Limb (tissue), 2 donors: ENCODE measurements at regions not wholly inside any gene's neighbourhood (a gene's known extent, or its start where the extent isn't known, plus 50 kb on each side); places are given as distances from the start of the nearest gene placed in this dataset.

Experiments
- DNase-seq, 2 donors: peaks; one replicate each; pipeline ENCODE4 v3.0.0-alpha.2; 2016; ENCODE audit errors: extremely low spot score in 2 of 2

DNA sequence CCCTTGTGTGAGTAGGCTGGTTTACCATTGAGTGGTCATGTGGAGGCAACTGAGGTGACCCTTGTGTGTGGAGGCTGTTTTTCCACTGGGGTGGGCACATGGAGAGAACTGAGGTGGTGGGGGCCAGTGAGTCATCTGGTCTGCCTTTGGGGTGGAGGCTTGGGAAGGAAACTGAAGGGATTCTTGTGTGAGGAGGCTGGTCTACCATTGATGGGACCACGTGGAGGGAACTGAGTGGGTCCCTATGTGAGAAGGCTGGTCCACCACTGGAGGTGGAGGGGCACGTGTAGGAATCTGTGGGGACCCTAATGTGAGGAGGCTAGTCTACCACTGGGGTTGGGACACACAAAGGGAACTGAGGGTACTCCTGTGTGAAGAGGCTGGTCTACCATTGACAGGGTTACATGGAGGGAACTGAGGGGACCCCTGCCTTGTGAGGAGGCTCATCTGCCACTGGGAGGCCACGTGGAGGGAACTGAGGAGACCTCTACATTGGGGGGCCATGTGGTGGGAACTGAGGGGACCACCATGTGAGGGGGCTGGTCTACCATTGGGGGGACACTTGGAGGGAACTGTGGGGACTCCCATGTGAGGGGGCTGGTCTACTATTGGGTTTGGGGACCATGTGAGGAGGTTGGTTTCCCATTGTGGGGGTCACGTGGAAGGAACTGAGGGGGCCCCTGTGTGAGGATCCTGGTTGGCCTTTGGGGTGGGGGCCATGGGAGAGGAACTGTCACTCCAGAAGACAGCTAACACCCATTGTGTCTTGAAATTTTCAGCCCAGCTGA lies 164.5 kb downstream of the WNT7A start:
- DNase-seq = peak in 1 of 2 donors; percentile 11

DNA sequence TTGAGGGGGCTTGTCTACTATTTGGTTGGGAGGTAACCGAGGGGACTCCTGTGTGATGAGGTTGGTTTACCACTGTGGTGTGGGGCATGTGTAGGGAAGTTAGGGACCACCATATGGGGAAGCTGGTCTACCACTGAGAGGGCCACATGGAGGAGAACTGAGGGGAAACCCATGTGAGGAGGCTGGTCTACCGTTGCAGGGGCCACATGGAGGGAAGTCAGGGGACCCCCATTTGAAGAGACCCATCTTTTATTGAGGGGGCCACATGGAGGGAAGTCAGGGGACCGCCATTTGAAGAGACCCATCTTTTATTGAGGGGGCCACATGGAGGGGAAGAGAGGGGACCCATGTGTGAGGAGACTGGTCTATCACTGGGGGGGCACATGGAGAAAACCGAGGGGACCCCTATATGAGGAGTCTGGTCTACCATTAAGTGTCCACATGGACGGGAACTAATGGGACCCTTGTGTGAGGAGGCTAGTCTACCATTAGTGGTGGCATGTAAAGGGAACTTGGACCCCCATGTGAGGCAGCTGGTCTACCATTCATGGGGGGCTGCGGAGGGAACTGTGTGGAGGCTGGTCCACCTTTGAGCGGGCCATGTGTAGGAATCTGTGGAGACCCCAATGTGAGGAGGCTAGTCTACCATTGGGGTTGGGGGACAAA lies 165.5 kb downstream of the FBLN2 start:
- DNase-seq = peak in 1 of 2 donors; percentile 8

DNA sequence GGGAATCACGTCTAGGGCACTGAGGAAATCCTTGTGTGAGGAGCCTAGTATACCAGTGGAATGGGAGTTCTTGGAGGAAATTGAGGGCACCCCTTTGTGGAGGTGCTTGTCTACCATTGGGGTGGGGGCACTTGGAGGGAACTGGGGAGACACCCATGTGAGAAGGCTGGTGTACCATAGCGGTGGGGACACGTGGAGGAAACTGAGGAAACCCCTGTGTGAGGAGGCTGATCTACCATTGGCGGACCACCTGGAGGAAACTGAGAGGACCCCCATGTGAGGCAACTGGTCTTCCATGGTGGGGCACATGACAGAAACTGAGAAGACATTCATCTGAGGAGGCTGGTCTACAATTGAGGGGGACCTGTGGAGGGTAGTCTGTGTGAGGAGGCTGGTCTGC lies 164.5 kb downstream of the FBLN2 start:
- peak in 1 of 2 donors; percentile 9 for DNase-seq

DNA sequence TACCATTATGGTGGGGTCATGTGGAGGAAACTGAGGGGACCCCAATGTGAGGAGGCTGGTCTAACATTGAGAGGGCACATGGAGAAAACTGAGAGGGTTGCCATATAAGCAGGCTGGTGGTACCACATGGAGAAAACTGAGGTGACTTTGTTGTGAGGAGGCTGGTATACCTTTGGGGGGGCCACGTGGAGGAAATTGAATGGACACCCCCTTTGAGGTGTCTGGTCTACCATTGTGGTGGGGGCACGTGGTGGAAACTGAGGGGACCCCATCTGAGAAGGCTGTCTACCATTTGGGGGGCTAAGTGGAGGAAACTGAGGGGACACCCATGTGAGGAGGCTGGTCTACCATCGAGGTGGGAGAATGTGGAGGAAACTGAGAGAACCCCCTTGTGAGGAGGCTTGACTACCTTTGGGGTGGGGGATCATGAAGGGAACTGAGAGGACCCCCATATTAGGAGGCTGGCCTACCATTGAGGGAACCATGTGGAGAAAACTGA lies 163.8 kb downstream of the FBLN2 start:
- DNase-seq = peak in 1 of 2 donors; percentile 2

DNA sequence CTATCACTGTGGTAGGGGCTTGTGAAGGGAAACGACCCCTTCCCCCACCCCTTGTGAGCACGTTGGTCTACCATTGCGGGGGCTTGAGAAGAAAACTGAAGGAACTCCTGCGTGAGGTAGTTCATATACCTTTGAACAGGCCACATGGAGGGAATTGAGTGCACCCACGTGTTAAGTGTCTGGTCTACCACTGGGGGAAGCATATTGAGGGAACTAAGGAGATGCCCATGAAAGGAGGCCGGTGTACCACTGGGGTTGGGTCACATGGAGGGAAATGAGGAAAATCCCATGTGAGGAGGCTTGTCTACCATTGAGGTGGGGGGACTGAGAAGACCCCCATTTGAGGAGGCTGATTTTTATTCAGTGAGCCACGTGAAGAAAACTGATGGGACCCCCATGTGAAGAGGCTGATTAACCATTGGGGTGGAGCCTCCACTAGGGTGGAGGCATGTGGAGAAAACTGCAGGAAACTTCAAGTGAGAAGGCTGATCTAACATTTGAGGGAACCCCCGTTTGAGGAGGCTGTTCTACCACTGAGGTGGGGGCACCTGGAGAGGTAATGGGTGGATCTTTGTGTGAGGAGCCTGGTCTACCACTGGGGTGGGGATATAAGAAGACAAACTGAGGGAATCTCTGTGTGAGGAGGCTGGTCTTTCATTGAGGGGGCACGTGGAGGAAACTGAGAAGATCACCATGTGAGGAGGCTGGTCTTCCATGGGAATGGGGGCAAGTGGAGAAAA lies 163.2 kb downstream of the FBLN2 start:
- DNase-seq = peak in 1 of 2 donors; percentile 4

DNA sequence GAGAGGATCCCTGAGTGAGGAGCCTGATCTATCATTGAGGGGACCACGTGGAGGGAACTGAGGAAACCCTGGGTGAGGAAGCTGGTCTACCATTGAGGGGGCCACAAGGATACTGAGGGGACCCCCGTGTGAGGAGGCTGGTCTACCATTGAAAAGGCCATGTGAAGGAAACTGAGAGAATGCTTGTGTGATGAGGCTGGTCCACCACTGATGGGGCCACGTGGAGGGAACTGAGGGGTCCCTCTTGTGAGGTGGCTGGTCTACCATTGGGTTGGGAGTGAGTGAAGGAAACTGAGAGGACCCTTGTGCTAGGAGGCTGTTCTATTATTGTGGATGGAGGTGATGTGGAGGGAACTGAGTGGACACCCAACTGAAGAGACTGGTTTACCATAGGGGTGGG lies 161.3 kb downstream of the FBLN2 start:
- DNase-seq = peak in 1 of 2 donors; percentile 0

DNA sequence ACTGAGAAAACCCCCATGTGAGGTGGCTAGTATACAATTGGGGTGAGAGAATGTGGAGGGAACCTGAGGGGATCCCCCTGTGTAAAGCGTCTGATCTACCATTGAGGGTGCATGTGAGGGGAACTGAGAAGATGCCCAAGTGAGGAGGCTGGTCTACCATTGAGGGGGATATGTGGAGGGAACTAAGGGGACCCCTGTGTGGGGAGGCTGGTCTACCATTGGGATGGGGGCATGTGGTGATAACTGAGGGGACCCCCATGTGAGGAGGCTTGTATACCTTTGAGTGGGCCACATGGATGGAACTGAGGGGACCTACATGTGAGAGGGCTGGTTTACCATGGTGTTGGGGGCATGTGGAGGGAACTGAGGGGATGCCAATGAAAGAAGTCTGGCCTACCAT lies 160.8 kb downstream of the FBLN2 start:
- DNase-seq = peak in 1 of 2 donors; percentile 10

DNA sequence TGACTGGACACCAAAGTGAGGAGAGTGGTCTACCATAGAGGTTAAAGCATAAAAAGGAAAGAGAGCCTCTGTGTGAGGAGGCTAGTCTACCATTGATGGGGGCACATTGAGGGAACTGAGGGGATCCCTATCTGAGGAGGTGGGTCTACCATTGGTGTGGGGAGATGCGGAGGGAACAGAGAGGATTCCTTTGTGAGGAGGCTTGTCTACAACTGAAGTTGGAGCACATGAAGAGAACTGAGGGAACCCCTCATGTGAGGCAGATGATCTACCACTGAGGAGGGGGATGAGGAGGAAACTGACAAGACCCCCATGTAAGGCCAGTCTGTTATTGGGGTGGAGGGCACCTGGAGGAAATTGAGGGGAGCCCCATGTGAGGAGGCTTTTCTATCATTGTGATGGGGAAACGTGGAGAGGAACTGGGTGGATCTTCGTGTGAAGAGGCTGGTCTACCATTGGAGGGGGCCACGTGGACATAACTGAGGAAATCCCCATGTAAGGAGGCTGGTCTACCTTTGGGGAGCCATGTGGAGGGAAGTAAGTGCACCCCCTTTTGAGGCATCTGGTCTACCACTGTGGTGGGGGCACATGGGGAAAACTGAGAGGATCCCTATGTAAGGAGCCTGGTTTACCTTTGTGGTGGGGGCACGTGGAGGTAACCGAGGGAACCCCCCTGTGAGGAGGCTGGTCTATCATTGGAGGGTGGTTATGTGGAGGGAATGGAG lies 160.1 kb downstream of the FBLN2 start:
- DNase-seq = peak in 1 of 2 donors; percentile 4

DNA sequence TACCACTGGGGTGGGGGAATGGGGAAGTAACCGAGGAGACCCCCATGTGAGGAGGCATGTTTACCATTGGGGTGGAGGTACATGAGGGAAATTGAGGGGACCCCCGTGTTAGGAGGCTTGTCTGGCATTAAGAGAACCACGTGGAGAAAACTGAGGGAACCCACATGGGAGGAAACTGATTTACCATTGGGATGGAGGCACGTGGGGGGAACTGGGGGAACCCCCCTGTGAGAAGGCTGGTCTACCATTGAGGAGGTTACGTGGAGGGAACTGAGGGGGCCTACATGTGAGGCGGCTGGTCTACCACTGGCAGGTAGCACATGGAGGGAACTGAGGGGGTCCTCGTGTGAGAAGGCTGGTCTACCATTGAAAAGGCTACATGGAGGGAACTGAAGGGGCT lies 159.4 kb downstream of the FBLN2 start:
- DNase-seq = peak in 1 of 2 donors; percentile 3

DNA sequence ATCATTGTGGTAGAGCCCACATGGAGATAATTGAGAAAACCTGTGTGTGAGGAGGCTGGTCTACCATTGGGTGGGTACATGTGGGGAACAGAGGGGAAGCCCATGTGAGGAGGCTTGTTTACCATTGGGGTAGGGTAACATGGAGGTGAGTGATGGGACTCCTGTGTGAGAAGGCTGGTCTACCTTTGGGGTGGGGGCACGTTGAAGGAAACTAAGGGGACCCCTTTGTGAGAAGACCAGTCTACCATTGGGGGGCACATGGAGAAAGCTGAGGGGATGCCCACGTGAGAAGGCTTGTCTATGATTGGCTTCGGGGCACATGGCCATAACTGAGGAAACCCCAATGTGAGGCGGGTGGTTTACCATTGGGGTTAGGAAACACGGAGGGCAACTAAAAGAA lies 158.5 kb downstream of the FBLN2 start:
- no peak for DNase-seq

DNA sequence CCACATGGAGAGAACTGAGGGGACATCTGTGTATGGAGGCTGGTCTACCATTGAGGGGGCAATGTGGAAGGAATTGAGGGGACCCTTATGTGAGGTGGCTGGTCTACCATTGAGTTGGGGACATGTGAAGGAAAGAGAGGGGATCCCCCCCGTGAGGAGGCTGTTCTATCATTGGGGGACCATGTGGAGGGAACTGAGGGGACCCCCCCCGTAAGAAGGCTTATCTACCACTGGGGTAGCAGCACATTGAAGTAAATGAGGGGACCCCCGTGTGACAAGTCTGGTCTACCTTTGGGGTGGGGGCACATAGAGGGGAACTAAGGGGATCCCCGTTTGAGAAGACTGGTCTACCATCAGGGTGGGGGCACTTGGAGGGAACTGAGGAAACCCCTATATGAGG lies 158.0 kb downstream of the FBLN2 start:
- DNase-seq = peak in 1 of 2 donors; percentile 3

DNA sequence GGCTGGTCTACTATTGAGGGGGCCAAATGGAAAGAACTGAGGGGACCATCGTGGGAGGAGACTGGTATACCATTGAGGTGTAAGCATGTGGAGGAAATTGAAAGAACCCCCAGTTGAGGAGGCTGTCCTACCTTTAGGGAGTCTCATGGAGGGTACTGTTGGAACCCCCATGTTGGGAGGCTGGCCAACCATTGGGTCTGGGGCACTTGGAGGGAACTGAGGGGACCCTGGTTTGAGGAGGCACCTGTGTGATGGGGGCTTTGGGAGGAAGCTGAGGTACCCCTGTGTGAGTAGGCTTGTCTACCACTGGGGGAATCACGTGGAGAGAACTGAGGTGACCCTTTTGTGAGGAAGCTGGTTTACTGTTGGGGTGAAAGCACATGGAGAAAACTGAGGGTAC lies 157.5 kb downstream of the FBLN2 start:
- DNase-seq = peak in 1 of 2 donors; percentile 4

DNA sequence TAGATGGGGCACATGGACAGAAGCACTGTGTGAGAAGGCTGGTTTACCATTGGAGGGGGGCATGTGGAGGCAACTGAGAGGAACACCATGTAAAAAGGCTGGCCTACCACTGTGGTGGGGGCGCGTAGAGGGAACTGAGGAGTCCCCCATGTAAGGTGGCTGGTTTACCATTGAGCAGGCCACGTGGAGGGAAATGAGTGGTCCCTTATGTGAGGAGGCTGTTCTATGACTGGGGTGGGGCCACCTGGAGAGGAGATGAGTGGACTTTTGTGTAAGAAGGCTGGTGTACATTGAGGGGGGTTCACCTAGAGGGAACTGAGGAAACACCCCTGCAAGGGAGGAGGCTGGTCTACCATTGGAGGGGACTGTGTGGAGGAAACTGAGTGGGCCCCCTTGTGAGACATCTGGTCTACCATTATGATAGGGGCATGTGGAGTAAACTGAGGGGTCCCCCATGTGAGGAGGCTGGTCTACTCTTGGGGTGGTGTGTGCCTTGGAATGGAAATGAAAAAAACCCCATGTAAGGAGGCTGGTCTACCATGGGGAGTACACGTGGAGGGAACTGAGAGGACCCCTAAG lies 156.9 kb downstream of the FBLN2 start:
- peak in 1 of 2 donors; percentile 6 for DNase-seq

DNA sequence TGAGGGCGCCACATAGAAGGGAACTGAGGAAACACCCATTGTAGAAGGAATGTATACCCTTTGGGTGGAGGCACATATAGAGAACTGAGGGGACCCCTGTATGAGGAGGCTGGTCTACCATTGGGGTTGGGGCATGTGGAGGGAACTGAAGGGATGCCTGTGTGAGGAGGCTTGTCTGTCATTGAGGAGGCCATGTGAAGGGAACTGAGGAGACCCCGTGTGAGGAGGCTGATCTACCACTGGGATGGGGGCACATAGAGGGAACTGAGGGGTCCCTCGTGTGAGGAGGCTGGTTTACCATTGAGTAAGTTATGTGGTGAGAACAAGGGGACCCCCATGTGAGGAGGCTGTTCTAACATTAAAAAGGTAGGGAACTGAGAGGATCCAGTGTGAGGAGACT lies 156.1 kb downstream of the FBLN2 start:
- DNase-seq = peak in 1 of 2 donors; percentile 0

DNA sequence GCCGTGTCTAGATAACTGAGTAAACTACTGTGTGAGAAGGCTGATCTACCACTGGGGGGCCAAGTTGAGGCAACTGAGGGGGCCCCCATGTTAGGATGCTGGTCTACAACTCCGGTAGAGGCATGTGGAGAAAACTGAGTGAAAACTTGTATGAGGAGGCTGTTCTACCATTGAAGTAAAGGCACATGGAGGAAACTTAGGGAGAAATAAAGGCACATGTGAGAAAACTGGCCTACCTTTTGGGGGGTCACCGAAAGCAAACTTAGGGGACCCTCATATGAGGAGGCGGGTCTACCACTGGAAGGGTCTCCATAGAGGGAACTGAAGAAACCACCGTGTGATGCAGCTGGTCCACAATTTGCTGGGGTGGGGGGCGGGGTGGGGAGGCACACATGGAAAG lies 155.2 kb downstream of the FBLN2 start:
- no peak for DNase-seq

DNA sequence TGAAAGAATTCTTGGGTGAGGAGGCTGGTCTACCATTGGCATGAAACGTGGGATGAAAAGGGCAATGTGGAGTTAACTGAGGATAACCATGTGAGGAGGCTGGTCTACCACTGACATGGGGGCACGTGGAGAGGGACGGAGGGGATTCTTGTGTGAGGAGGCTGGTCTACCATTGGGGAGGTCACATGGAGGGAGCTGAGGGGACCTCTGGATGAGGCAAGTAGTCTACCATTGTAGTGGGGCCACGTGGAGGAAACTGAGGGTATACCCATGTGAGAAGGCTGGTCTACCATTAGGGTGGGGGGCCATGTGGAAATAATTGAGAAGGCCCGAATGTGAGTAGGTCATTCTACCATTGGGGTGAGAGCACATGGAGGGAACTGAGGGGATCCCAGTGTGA lies 154.1 kb downstream of the FBLN2 start:
- DNase-seq = no peak

DNA sequence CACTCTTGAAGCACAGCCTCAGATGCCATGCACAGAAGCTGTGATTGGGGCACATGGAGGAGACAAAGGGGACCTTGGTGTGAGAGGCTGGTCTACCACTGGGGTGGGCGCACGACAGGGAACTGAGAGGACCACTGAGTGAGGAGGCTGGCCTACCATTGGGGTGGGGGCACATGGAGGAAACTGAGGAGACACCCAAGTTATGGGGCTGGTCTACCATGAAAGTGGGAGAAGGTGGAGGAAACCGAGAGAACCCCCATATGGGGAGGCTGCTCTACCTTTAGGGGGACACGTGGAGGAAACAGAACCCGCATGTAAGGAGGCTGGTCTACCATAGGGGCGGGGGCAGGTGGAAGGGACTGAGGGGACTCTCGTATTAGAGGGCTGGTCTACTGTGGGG lies 153.4 kb downstream of the FBLN2 start:
- DNase-seq = no peak

DNA sequence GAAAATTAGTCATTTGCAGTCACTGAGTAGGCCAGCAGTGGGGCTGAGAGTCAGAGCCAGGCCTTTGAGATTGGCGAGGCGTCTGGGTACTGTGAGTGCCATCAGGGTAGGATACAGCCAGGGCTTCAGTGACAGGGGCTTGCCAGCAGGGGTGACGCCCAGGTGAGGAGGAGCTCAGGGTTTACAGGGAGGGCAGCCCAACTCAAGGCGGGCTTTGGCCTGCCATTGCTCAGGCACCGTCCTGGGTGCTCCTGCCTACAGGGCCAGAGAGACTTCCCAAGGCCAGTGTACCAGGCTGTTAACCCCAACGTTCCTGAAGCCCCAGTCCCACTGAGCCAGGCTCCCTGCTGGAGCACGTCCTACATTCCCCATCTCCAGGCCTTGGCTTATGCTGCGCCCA lies 152.0 kb downstream of the FBLN2 start:
- no peak for DNase-seq

DNA sequence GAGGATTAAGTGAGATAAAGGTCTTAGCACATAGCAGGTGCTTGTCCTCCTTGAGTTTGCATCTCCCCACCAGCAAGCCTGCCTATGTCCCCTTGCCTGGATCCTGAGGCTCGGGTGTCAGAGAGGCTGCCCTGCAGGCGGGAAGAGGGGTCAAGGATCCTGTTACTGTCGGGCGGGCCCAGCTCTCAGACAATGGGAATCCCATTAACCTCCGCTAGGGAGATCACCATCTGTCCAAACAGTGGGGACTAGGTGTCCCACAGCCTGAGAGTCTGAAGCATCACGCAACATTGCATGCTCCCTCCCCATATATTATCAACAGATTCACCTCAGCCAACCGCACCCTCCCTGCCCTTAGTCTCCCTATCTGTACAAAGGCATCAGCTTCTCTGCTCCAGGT lies 151.4 kb downstream of the FBLN2 start:
- no peak for DNase-seq

DNA sequence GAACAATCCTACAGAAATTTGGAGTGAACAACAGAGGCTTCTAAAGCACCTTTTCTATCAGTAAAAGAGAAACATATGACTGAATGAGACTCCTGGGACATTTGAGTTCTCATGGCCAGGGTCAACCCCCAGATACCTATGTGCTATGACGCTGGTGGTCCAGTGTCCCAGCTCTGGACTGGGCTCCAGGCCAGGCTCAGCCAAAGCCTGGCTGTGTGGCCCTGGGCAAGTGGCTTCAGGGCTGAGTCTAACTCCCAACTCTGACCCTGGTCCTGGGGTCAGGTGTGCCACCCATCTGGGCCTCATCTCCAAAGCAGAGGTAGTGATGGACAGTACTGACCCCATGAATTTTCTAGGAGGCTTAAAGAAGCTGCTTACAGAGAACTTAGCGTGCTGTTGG lies 147.8 kb downstream of the FBLN2 start:
- DNase-seq = no peak

DNA sequence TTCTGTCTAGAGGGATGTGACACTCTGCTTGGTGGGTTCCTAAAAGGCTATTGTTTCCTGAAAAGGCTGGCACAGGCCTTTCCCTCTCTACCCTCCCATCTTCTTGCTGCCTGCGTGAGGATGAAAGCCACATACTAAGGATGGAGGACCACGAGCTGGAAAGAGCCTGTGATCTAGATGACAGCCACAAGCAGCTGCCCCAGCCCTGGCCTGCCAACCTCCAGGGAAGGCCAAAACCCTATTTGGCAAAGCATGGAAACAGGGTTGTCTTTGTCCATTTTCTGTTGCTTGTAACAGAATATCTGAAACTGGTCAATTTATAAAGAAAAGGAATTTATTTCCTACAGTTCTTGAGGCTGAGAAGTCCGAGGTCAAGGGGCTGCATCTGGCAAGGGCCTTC lies 144.5 kb downstream of the FBLN2 start:
- DNase-seq = no peak
